ENCODE measurements at regions not wholly inside any gene's neighbourhood (a gene's known extent, or its start where the extent isn't known, plus 50 kb on each side); places are given as distances from the start of the nearest gene placed in this dataset.

DNA sequence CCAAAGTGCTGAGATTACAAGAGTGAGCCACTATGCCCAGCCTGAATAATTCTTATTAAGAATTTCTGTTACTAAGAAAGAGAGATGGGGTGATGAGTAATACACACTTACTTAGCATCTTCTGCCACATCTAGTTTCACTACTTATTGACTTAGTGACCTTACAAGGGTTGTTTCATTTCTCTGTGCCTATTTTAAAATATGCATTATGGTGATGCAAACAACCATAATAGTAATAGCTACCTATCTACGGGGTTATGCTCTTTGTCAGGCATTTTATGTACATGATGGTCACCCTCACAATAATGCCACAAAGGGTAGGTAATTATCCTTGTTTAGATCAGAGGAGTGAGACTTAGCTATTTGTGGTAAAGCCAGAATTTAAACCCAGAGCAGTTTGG is 499.0 kb upstream of the SGCD start:
- no peak for TF ChIP-seq CTCF (conservative IDR thresholded peaks at IDR 0.05)
- no peak overlapping the region for H3K27ac ChIP-seq

- TF ChIP-seq CTCF (conservative IDR thresholded peaks at IDR 0.05), result no peak
Measured at GRCh38 chr5:155831491-155831890, 495.5 kb upstream of the SGCD start.

DNA sequence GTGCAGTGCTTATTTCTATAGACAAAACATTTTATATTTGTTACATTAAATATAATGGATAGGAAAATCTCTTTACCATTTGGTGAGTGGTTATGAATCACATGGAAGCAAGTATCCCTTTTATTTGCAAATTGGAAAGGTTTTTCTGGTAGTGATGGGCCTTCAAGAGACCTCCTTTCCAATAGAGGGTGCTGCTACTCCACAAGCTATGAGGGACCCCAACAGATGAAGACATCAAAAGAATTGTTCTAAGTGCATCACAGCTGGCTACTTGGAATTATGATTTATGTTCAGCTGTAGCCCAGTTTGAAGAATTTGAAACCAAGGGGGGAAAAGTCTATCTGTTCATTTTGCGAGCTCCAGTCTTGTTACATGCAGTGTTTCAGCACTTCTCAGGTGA is 493.7 kb upstream of the SGCD start:
- no peak overlapping the region for H3K27ac ChIP-seq
- peak; percentile 44 for TF ChIP-seq CTCF (conservative IDR thresholded peaks at IDR 0.05)

More at GRCh38 chr5:155831491-155831890, 495.5 kb upstream of the SGCD start:
- H3K27ac ChIP-seq, result no peak overlapping the region

DNA sequence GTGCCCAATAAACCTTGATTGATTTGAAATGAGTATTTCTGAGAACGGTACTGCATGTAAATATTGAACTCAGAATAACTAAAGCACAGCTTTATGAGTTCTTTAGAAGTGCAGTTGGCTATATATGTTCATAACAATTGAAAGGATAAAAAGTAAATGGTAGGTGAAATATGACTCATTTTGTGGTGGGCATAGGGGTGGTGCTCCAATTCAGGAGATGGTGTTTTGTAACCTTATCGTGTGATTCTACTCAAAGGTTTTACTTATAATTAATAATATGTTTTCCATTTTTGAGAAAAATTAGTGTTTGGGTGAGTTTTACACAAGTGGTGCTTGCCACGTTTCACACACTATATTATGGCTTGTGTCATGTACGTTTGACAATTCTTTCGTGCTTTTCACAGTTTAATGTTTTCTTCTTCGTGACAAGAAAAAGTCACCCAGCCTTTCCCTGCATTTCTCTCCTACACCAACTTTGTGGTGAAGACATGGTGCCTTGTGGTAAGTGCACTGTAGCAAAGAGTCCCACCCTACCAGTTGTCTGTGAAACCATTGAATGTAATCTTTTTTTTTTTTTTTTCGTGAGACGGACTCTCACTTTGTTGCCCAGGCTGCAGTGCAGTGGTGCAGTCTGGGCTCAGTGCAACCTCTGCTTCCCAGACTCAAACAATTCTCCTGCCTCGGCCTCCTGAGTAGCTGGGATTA is 492.5 kb upstream of the SGCD start:
- no peak for TF ChIP-seq CTCF (conservative IDR thresholded peaks at IDR 0.05)
- H3K27ac ChIP-seq, result no peak overlapping the region

DNA sequence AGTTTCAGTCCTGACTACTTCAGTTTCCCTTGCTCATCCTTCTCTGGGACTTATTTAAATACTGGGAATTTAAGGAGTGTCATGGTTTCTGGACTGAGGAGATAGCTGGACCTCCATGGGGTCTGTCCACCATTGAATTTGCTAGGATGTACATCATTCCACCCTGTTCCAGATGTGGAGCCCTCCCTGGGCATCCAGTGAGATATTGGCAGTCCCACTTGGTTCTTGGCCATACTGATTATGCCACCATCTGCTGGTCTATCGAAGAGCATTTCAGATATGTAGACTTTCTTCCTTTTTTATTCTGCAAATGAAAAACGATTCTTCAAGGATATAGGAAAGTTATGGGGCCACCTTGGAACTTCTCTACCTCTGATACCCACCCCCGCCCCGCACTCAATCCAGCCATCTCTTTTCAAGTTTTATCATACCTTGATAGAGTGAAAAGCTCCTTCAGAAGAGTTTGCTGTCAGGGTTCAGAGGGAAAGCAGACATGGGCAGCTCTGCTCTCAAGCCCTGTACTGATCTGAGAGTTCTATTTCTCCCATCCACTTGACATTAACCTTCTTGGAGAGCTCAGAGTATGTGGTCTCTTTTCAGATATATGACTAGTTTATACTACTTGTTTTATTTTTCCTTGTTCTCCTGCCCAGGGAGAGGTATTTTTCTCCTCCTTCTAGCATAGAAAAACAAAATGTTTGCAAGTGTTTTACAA is 490.7 kb upstream of the SGCD start:
- no peak for TF ChIP-seq CTCF (conservative IDR thresholded peaks at IDR 0.05)

GRCh38 chr5:155838394-155838793 is 488.6 kb upstream of the SGCD start:
- H3K27ac ChIP-seq, result no peak overlapping the region
- TF ChIP-seq CTCF (conservative IDR thresholded peaks at IDR 0.05), result no peak

More for the DNA sequence above, 490.7 kb upstream of the SGCD start:
- H3K27ac ChIP-seq, result no peak overlapping the region

DNA sequence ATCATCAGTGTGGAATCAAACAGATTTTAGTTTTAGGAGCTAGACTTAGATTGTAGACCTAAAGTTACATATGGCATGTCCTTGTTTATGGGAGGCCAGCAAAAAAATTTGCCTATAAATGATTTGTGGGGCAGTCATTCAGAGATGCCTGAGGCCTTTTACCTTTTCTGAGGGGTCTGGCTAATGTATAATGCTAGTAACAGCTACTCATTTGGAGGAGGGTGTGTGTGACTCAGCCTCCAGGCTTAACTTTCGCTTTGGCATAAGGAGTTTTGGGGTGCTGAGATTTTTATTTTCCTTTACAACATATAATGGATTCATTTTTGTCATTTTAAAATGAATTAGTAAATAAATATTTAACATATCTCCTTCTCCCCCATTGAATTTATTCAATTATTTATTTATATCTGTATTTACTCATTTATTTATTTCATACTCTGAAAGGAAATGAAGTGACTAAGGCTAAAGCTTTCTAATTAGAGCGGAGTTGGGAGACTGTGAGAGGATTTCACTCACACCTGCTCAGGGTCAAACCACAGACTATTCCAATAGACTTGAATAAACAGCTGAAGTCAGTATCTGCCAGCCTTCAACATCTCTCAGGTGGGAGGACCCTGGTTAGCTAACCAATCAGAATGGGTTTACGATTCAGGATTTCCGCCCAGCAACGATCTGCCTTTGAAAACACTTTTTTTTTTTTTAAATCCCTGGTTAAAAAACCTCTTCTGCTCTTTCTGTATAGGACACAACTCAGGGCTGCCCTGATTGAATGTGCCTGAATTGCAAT is 487.5 kb upstream of the SGCD start:
- TF ChIP-seq CTCF (conservative IDR thresholded peaks at IDR 0.05), result no peak
- no peak overlapping the region for H3K27ac ChIP-seq
